OCI-LY1 (cell line): ENCODE measurements at regions not wholly inside any gene's neighbourhood (a gene's known extent, or its start where the extent isn't known, plus 50 kb on each side); places are given as distances from the start of the nearest gene placed in this dataset.

ENCODE experiments used
- H2AFZ ChIP-seq: fragments of 200-600 bp; sonication (generic), shearing (Covaris generic); 2 replicates; pipeline ENCODE4 v1.6.0; 2014; ENCODE audit warnings: antibody characterized with exemption, mild to moderate bottlenecking, low read length
- H3F3A ChIP-seq: fragments of 200-600 bp; sonication (generic), shearing (Covaris generic); 2 replicates; pipeline ENCODE4 v1.6.0; 2014; ENCODE audit warnings: mild to moderate bottlenecking, antibody characterized with exemption, low read length, moderate library complexity; ENCODE audit not compliant: insufficient read depth
- H3K27ac ChIP-seq: fragments of 200-600 bp; sonication (generic); 2 replicates; pipeline ENCODE4 v1.5.1; 2014; ENCODE audit warnings: low read length, mixed run types, mild to moderate bottlenecking, low read depth; ENCODE audit not compliant: poor library complexity, severe bottlenecking
- H3K27me3 ChIP-seq: fragments of 200-600 bp; sonication (generic); 2 replicates; pipeline ENCODE4 v1.6.0; 2014; ENCODE audit warnings: antibody characterized with exemption, mild to moderate bottlenecking, low read length, moderate library complexity; ENCODE audit not compliant: insufficient read depth
- H3K36me3 ChIP-seq: fragments of 200-600 bp; sonication (generic); 2 replicates; pipeline ENCODE4 v1.6.1; 2014; ENCODE audit warnings: mild to moderate bottlenecking, antibody characterized with exemption, low read length, moderate library complexity, mixed read lengths; ENCODE audit not compliant: insufficient read depth
- H3K4me1 ChIP-seq: fragments of 200-600 bp; sonication (generic); 2 replicates; pipeline ENCODE4 v1.5.1; 2014; ENCODE audit warnings: mild to moderate bottlenecking, low read length, moderate library complexity; ENCODE audit not compliant: insufficient read depth, severe bottlenecking
- H3K4me2 ChIP-seq: fragments of 200-600 bp; sonication (generic), shearing (Covaris generic); 2 replicates; pipeline ENCODE4 v1.6.1; 2014; ENCODE audit warnings: low read length
- H3K4me3 ChIP-seq: fragments of 200-600 bp; sonication (generic); 2 replicates; pipeline ENCODE4 v1.5.1; 2014; ENCODE audit warnings: low read length, low read depth, mild to moderate bottlenecking, mixed read lengths; ENCODE audit not compliant: poor library complexity, severe bottlenecking
- H3K79me2 ChIP-seq: fragments of 200-600 bp; shearing (Covaris generic); 2 replicates; pipeline ENCODE4 v1.6.1; 2016; ENCODE audit warnings: mixed run types, low read length, mixed read lengths; ENCODE audit not compliant: insufficient read depth
- H3K9ac ChIP-seq: fragments of 200-600 bp; sonication (generic), shearing (Covaris generic); 2 replicates; pipeline ENCODE4 v1.6.1; 2014; ENCODE audit warnings: mild to moderate bottlenecking, low read length, mixed read lengths
- H3K9me2 ChIP-seq: fragments of 200-600 bp; sonication (generic), shearing (Covaris generic); 2 replicates; pipeline ENCODE4 v1.6.1; 2014; ENCODE audit warnings: low read depth, mild to moderate bottlenecking, low read length, mixed read lengths
- H3K9me3 ChIP-seq: fragments of 200-600 bp; shearing (Covaris generic); 2 replicates; pipeline ENCODE4 v1.6.1; 2014; ENCODE audit warnings: low read length, mixed read lengths
- H4K20me1 ChIP-seq: fragments of 200-600 bp; sonication (generic), shearing (Covaris generic); 2 replicates; pipeline ENCODE4 v1.6.0; 2016; ENCODE audit warnings: mild to moderate bottlenecking, low read length; ENCODE audit not compliant: insufficient read depth
- CTCF ChIP-seq: fragments of 200-600 bp; sonication (generic), shearing (Covaris generic); IDR thresholded peaks from 2 replicates; pipeline ENCODE4 v1.5.1; 2017; ENCODE audit warnings: mild to moderate bottlenecking, antibody characterized with exemption, low read length, moderate library complexity, mixed read lengths
- EZH2 ChIP-seq: fragments of 200-600 bp; sonication (generic), shearing (Covaris generic); IDR thresholded peaks from 2 replicates; pipeline ENCODE4 v1.8.0; 2017; ENCODE audit warnings: borderline replicate concordance, mixed run types, mild to moderate bottlenecking, antibody characterized with exemption, low read length, moderate library complexity, mixed read lengths

- Histone ChIP-seq H3K9me3 (no peaks in the 10 kb centered on the region), H3K27ac (no peak overlapping the region), H2AFZ (no peak overlapping the region), H4K20me1 (no peaks in the 10 kb centered on the region), H3K9ac (no peak overlapping the region), H3K9me2 (no peaks in the 10 kb centered on the region), H3K27me3 (no peaks in the 10 kb centered on the region), H3K4me3 (no peak overlapping the region), H3K79me2 (no peaks in the 10 kb centered on the region), H3K36me3 (no peaks in the 10 kb centered on the region), H3K4me2 (no peak overlapping the region), H3F3A (no peaks in the 10 kb centered on the region), H3K4me1 (no peaks in the 10 kb centered on the region)
- TF ChIP-seq EZH2 (no peak), CTCF (no peak)
Observed at GRCh38 chr15:31788104-31788503, 242.2 kb upstream of the CHRNA7 start.

- Histone ChIP-seq H3K9me2 (no peaks in the 10 kb centered on the region), H3K79me2 (no peaks in the 10 kb centered on the region), H3K36me3 (no peaks in the 10 kb centered on the region), H3F3A (no peaks in the 10 kb centered on the region), H3K4me1 (no peaks in the 10 kb centered on the region), H3K27me3 (no peaks in the 10 kb centered on the region), H3K27ac (no peak overlapping the region), H3K4me2 (no peak overlapping the region), H3K9me3 (no peaks in the 10 kb centered on the region), H3K4me3 (no peak overlapping the region), H2AFZ (no peak overlapping the region), H3K9ac (no peak overlapping the region), H4K20me1 (no peaks in the 10 kb centered on the region)
- no peak for TF ChIP-seq EZH2
- no peak for TF ChIP-seq CTCF
Observed at GRCh38 chr15:31792611-31793199, 237.6 kb upstream of the CHRNA7 start.

- TF ChIP-seq CTCF (no peak), EZH2 (no peak)
- Histone ChIP-seq H3K9ac (no peak overlapping the region), H2AFZ (no peak overlapping the region), H3K9me3 (no peaks in the 10 kb centered on the region), H3K4me1 (no peaks in the 10 kb centered on the region), H3K9me2 (no peaks in the 10 kb centered on the region), H3K36me3 (no peaks in the 10 kb centered on the region), H3K4me3 (no peak overlapping the region), H3K27me3 (no peaks in the 10 kb centered on the region), H3K79me2 (no peaks in the 10 kb centered on the region), H3K4me2 (no peak overlapping the region), H4K20me1 (no peaks in the 10 kb centered on the region), H3K27ac (no peak overlapping the region), H3F3A (no peaks in the 10 kb centered on the region)
Observed at GRCh38 chr15:31799319-31799714, 231.0 kb upstream of the CHRNA7 start.
